ENCODE measurements at regions not wholly inside any gene's neighbourhood (a gene's known extent, or its start where the extent isn't known, plus 50 kb on each side); places are given as distances from the start of the nearest gene placed in this dataset.
"Not testable (repeated sequence)": the region's sequence is repeated elsewhere in the genome, so short reads cannot be mapped to it uniquely, and the experiment has no call there.

- H3K27me3 ChIP-seq = no peaks in the 10 kb centered on the region
- no peak overlapping the region for H3K4me3 ChIP-seq
- H3K27ac ChIP-seq = no peak overlapping the region
- H3K36me3 ChIP-seq = no peaks in the 10 kb centered on the region
- no peak overlapping the region for H3K9ac ChIP-seq
- H3K4me1 ChIP-seq = no peaks in the 10 kb centered on the region
- H3K4me2 ChIP-seq = no peak overlapping the region
- H3K9me3 ChIP-seq = no peaks in the 10 kb centered on the region
- no peak for TF ChIP-seq Cebpa-rat (IDR thresholded peaks at IDR 0.05)
- no peaks in the 10 kb centered on the region for H4K20me1 ChIP-seq
Observed at GRCh38 chr6:80531681-80532619, 425.5 kb downstream of the BCKDHB start.

- TF ChIP-seq Cebpa-rat (IDR thresholded peaks at IDR 0.05) = no peak
- H3K4me1 ChIP-seq = no peaks in the 10 kb centered on the region
- H3K36me3 ChIP-seq = no peaks in the 10 kb centered on the region
- H3K4me2 ChIP-seq = no peak overlapping the region
- H3K27me3 ChIP-seq = no peaks in the 10 kb centered on the region
- no peak overlapping the region for H3K9ac ChIP-seq
- no peaks in the 10 kb centered on the region for H3K9me3 ChIP-seq
- no peaks in the 10 kb centered on the region for H4K20me1 ChIP-seq
- H3K4me3 ChIP-seq = no peak overlapping the region
- H3K27ac ChIP-seq = no peak overlapping the region
Observed at GRCh38 chr6:80530103-80530502, 423.6 kb downstream of the BCKDHB start.

GRCh38 chr6:80528115-80528514 is 421.6 kb downstream of the BCKDHB start:
- H4K20me1 ChIP-seq = no peaks in the 10 kb centered on the region
- H3K27ac ChIP-seq = no peak overlapping the region
- H3K4me2 ChIP-seq = no peak overlapping the region

GRCh38 chr6:80527552-80528052 is 421.1 kb downstream of the BCKDHB start:
- Histone ChIP-seq H3K36me3 (no peaks in the 10 kb centered on the region), H4K20me1 (no peaks in the 10 kb centered on the region), H3K9me3 (no peaks in the 10 kb centered on the region), H3K4me3 (no peak overlapping the region), H3K9ac (no peak overlapping the region), H3K27ac (no peak overlapping the region), H3K4me1 (no peaks in the 10 kb centered on the region), H3K27me3 (no peaks in the 10 kb centered on the region), H3K4me2 (no peak overlapping the region)
- TF ChIP-seq Cebpa-rat (IDR thresholded peaks at IDR 0.05) = no peak

More at GRCh38 chr6:80528115-80528514, 421.6 kb downstream of the BCKDHB start:
- Histone ChIP-seq H3K4me3 (no peak overlapping the region), H3K27me3 (no peaks in the 10 kb centered on the region), H3K36me3 (no peaks in the 10 kb centered on the region), H3K9me3 (no peaks in the 10 kb centered on the region), H3K9ac (no peak overlapping the region), H3K4me1 (no peaks in the 10 kb centered on the region)
- no peak for TF ChIP-seq Cebpa-rat (IDR thresholded peaks at IDR 0.05)

- H3K36me3 ChIP-seq = no peaks in the 10 kb centered on the region
- no peak overlapping the region for H3K27ac ChIP-seq
- H3K4me3 ChIP-seq = no peak overlapping the region
- no peak overlapping the region for H3K4me2 ChIP-seq
- no peaks in the 10 kb centered on the region for H3K4me1 ChIP-seq
- H3K9ac ChIP-seq = no peak overlapping the region
- no peaks in the 10 kb centered on the region for H4K20me1 ChIP-seq
- no peaks in the 10 kb centered on the region for H3K27me3 ChIP-seq
- TF ChIP-seq Cebpa-rat (IDR thresholded peaks at IDR 0.05) = no peak
- H3K9me3 ChIP-seq = no peaks in the 10 kb centered on the region
Observed at GRCh38 chr6:80523531-80523997, 417.1 kb downstream of the BCKDHB start.

- H3K9me3 ChIP-seq = no peaks in the 10 kb centered on the region
- TF ChIP-seq Cebpa-rat (IDR thresholded peaks at IDR 0.05) = no peak
- H3K4me1 ChIP-seq = no peaks in the 10 kb centered on the region
- H3K36me3 ChIP-seq = no peaks in the 10 kb centered on the region
- no peak overlapping the region for H3K27ac ChIP-seq
- no peak overlapping the region for H3K9ac ChIP-seq
- H3K4me2 ChIP-seq = no peak overlapping the region
- H4K20me1 ChIP-seq = no peaks in the 10 kb centered on the region
- no peak overlapping the region for H3K4me3 ChIP-seq
- no peaks in the 10 kb centered on the region for H3K27me3 ChIP-seq
Observed at GRCh38 chr6:80523010-80523409, 416.5 kb downstream of the BCKDHB start.

GRCh38 chr6:80522576-80522975 is 416.1 kb downstream of the BCKDHB start:
- Histone ChIP-seq H3K9me3 (no peaks in the 10 kb centered on the region), H4K20me1 (no peaks in the 10 kb centered on the region), H3K9ac (no peak overlapping the region), H3K36me3 (no peaks in the 10 kb centered on the region), H3K4me1 (no peaks in the 10 kb centered on the region), H3K27me3 (no peaks in the 10 kb centered on the region), H3K27ac (no peak overlapping the region), H3K4me2 (no peak overlapping the region), H3K4me3 (no peak overlapping the region)
- TF ChIP-seq Cebpa-rat (IDR thresholded peaks at IDR 0.05) = no peak

GRCh38 chr6:80519811-80520594 is 413.5 kb downstream of the BCKDHB start:
- Histone ChIP-seq H4K20me1 (no peaks in the 10 kb centered on the region), H3K9me3 (no peaks in the 10 kb centered on the region), H3K9ac (no peak overlapping the region), H3K4me3 (no peak overlapping the region), H3K27ac (no peak overlapping the region), H3K27me3 (no peaks in the 10 kb centered on the region), H3K4me1 (no peaks in the 10 kb centered on the region), H3K36me3 (no peaks in the 10 kb centered on the region), H3K4me2 (no peak overlapping the region)
- TF ChIP-seq Cebpa-rat (IDR thresholded peaks at IDR 0.05) = no peak

- Histone ChIP-seq H3K36me3 (no peaks in the 10 kb centered on the region), H3K27me3 (no peaks in the 10 kb centered on the region), H3K4me3 (no peak overlapping the region), H3K4me2 (no peak overlapping the region), H4K20me1 (no peaks in the 10 kb centered on the region), H3K9me3 (no peaks in the 10 kb centered on the region), H3K9ac (no peak overlapping the region), H3K4me1 (no peaks in the 10 kb centered on the region), H3K27ac (no peak overlapping the region)
- TF ChIP-seq Cebpa-rat (IDR thresholded peaks at IDR 0.05) = no peak
Observed at GRCh38 chr6:80517525-80517924, 411.1 kb downstream of the BCKDHB start.

GRCh38 chr6:80510521-80510920 is 404.1 kb downstream of the BCKDHB start:
- not testable (repeated sequence) for H3K4me2 ChIP-seq, H3K27me3 ChIP-seq, H3K4me3 ChIP-seq, H3K27ac ChIP-seq, H3K9ac ChIP-seq, H4K20me1 ChIP-seq, H3K36me3 ChIP-seq, H3K9me3 ChIP-seq, H3K4me1 ChIP-seq
